Stimulated activated CD8-positive, alpha-beta memory T cell treated with anti-CD3 and anti-CD28 coated beads, Interleukin-15, amount 100 ng/mL, for 24 hours (primary cell): ENCODE measurements at regions not wholly inside any gene's neighbourhood (a gene's known extent, or its start where the extent isn't known, plus 50 kb on each side); places are given as distances from the start of the nearest gene placed in this dataset.
"Not testable (repeated sequence)": the region's sequence is repeated elsewhere in the genome, so short reads cannot be mapped to it uniquely, and the experiment has no call there.

ENCODE experiments used
- DNase-seq: peaks from one replicate; pipeline ENCODE4 v3.0.0-alpha.2; 2020; ENCODE audit warnings: low read depth

- not testable (repeated sequence) for DNase-seq
Measured at GRCh38 chr2:111287646-111288568, 167.2 kb downstream of the BCL2L11 start.

DNA sequence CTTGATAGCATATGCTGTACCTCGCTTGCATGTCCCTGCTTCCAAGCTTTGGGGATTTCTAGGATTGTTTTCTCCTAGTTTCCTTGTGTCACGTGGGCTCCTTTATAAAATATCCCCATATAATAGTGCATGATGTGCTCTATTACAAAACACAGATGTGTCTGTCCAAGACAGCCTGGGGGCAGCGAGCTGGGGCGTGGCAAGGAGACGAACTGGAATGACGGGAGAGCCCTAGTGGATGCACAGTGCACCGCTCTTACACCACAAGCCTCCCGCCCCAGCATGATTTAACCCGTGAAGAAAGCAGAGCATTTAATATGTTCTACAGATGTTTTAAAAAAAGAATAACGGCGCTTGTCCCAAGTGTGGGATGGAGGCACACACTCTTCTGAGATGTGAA, 169.7 kb downstream of the BCL2L11 start:
- not testable (repeated sequence) for DNase-seq

DNA sequence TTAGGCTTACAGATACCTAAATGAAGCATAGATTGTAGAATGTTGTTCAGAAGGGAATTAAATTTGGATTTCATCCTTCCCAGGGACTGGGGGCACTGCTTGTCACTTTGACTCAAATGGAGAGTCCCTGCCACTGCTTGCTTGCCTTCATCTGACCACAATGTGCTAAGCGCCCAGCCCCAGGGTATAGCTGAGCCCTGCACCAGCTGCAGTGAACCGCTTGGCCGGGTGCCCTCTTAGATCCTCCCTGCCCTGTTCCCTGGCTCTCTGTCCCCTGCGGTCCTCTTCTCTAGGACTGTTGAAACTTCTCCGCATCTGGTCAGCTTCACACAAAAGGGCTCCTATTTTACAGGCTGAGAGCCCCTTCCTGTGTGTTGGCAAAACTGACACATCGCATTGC, 170.9 kb downstream of the BCL2L11 start:
- DNase-seq = not testable (repeated sequence)

- DNase-seq = not testable (repeated sequence)
Measured at GRCh38 chr2:111292232-111292968, 171.7 kb downstream of the BCL2L11 start.

- DNase-seq = not testable (repeated sequence)
Measured at GRCh38 chr2:111294699-111295098, 174.0 kb downstream of the BCL2L11 start.

DNA sequence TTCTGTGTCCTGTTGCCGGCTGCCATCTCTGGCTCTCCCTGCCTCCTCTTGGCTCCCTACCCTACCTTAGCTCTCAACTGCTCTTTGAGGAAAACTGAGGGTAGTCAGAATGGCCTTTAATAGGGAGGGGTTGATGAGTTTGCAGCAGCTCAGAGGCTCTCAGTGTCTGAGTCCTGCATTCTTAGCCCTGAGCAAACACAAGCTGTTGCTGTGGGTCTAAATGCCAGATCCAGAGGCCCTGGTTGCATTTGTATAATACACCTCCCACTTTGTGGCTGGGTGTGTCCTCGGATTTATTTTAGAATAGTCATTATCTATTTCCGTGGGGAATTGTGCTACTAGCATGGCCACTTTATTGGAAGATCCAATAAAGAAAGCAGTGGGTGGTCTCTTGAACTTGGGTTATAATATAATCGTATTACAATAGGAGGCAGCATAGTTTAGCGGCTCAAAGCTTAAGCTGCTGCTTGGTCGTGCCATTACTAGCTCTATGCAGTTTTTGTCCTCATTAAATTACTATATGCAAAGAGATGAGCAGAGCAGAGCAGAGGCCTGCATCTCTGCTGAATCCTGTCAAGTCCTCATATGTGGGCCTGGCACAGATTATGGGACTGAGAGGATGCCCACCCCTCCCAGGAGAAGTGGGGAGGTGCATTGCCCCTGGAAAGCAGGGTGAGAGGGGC, 175.5 kb downstream of the BCL2L11 start:
- DNase-seq = not testable (repeated sequence)

- not testable (repeated sequence) for DNase-seq
Measured at GRCh38 chr2:111297128-111297527, 176.4 kb downstream of the BCL2L11 start.

DNA sequence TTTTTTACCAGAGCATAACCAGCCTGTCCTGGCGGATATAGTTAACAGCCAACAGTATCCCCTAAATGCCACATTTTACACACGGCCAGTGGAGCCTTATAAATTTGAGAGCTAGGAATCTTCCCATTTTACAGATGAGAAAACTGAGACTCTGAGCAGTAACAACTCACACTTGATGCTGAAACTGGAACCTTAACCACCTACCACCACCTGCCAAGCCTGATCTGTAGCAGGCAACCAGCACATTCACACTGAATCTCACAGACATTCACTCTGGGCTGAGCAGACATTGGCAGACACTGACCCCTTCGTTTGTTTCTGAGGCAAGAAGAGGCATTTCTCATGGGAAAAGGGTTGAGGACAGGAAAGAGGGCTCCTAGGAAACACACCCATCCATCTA, 178.2 kb downstream of the BCL2L11 start:
- not testable (repeated sequence) for DNase-seq

GRCh38 chr2:111299635-111300034, 178.9 kb downstream of the BCL2L11 start:
- not testable (repeated sequence) for DNase-seq

GRCh38 chr2:111301677-111302076, 181.0 kb downstream of the BCL2L11 start:
- DNase-seq = not testable (repeated sequence)

GRCh38 chr2:111302397-111303218, 181.9 kb downstream of the BCL2L11 start:
- DNase-seq = not testable (repeated sequence)

DNA sequence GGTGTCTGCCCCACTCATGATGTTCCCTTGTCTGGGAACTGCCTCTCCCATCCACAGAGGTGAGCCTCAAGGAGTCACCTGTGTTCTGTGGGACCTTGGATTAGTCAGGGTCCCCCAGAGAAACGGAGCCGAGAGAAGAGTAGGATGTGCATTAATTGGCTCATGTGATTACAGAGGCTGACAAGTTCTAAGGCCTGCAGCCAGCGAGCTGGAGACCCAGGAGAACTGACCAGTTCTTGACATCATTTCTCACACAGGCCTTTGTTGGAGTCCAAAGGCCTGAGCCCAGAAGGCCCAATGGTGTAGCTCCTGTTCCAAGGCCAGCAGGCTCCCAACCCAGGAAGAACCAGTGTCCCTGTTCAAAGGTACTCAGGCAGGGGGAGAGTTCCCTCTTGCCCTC, 186.6 kb downstream of the BCL2L11 start:
- DNase-seq = not testable (repeated sequence)

DNA sequence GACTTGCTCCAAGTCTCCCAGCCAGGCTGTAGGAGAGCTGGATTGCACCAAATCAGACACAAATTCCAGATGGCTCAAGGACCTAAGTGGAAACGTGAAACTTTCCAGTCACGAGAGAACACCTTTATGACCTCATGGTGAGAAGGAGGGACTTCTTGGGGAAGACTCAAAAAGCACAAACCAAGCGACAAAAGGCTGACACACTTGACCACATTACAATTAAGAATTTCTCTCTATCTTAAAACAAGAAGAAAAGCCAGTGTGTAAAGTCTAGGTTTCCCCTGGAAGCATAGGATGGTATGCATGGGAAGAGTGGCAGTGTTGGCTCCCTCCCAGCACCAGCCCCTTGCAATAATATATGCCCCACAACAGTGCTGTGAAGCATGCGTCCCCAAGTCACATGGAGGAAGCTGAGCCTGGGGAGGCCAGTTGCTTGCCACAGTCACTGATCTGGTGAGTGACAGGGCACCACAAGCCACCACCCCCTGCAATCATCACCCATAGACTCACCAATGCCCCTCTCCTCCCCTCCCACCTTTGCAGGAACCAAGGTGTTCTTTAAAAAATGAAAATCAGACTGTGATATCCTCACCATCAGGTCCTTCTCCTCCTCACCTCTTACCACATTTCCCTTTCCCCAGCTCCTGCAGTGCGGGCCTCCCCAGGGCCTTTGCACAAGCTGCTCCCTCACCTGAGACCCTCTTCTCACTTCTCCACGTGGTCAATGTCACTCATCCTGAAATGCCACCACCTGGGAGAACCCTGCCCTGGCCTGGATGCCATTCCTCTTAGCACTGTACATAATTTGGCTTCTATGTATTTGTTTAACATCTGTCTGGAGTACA, 188.7 kb downstream of the BCL2L11 start:
- DNase-seq = not testable (repeated sequence)

GRCh38 chr2:111310395-111310794, 189.7 kb downstream of the BCL2L11 start:
- DNase-seq = not testable (repeated sequence)

GRCh38 chr2:111311568-111311967, 190.9 kb downstream of the BCL2L11 start:
- DNase-seq = not testable (repeated sequence)

- DNase-seq = not testable (repeated sequence)
Measured at GRCh38 chr2:111312897-111313607, 192.3 kb downstream of the BCL2L11 start.

GRCh38 chr2:111313711-111314110, 193.0 kb downstream of the BCL2L11 start:
- DNase-seq = not testable (repeated sequence)

DNA sequence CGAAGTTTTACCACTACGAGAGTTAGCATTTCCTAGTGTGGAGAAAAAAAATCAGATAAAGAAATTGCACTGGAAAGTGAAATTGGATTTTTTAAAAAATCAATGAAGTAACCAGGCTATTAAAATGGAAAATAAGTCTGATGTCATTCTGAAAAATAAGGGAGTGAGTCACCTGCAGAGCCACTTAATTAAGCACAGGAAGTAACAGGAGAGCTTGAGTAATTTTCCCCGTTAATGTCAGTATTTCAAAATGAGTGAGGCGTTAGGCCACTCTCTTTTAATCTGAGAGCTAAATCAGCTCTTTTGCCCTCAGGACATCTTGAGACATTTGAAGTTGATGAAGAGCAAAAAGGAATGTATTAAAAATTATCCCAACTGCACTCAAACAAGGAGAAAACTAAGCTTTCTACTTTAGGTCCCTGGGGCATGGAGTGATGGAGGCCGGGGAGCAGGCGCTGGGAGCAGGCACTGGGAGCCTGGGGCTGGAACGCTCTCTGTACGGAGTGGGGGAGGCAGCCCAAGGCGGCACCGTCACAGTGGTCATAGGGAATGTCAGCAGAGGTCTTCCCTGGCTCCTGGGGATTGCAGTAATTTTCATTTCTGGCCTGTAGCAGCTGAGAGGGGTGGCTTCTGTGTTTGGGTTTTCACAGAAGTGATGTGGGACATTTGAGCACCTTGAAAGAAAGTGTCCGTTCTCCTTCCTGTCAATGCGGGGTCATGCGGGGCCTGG, 194.6 kb downstream of the BCL2L11 start:
- DNase-seq = not testable (repeated sequence)

GRCh38 chr2:111316221-111316741, 195.6 kb downstream of the BCL2L11 start:
- DNase-seq = not testable (repeated sequence)
